Astrocyte of the hippocampus (primary cell): ENCODE measurements at regions not wholly inside any gene's neighbourhood (a gene's known extent, or its start where the extent isn't known, plus 50 kb on each side); places are given as distances from the start of the nearest gene placed in this dataset.
A peak's percentile ranks its signal among the peaks of the same experiment; 100 is the strongest.
"Not testable (repeated sequence)": the region's sequence is repeated elsewhere in the genome, so short reads cannot be mapped to it uniquely, and the experiment has no call there.

Experiments
- DNase-seq: peaks from one replicate; pipeline ENCODE4 v3.0.0; 2011; ENCODE audit warnings: low read depth, low spot score

DNA sequence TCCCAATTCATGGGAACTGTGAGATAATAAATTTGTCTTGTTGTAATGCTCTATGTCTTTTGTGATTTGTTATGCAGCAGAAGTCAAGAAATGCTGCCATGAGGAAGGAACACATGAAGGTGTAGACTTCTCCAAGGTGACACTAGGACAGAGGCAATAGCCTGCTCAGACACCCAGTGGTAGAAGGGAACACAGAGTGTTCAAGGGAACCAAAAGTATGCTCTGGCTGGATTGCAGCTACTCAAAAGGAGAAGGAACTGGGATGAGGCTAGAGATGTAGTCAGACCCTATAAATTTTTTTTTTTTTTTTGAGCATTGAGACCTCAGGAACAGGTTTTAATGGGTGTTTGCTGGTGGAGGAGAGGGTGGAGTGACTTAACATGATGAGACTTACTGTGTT is 232.5 kb downstream of the PARP8 start:
- no peak for DNase-seq

DNA sequence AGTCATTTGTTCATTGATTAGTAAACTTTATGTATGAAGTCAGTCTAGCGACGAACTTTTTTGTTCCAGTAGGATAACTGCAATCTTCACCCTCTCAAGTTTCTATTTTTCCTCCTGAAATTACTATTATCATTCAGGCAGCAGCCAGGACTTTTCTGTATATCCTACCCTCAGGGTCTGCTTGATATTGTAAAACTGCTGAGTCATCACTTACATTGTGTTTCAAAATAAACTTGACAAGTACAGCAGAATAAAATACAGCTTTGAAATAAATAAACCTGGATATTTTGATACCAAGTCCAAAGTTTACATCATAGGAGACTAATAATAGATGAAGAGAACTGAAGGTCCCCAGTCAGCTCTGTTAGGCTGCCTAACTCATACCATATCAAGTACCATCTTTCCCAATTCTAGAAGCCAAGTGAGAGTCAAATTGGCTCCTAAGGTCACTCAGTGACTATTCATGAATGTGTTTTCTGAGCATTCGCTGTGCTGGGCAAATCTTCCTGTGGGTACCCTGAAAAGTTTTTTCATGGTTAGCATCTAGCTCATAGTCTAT is 234.6 kb downstream of the PARP8 start:
- no peak for DNase-seq

DNA sequence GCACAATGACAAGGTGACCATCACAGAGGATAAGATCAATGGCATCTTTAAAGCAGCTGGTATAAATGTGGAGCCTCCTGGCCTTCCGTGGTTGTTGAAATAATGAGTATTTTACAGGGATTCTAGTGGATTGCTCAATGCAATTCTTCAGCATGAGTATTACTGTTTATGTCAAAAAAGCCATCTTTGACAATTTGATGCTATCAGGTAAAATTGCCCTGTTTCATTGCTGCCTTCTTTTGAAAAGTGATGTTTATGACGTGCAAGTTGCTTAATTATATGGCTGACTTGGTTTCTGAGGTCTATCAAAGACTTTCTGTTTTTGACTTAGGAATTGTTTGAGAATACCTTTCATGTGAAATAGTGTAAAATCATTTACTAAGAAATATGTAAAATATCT is 237.2 kb downstream of the PARP8 start:
- no peak for DNase-seq

DNA sequence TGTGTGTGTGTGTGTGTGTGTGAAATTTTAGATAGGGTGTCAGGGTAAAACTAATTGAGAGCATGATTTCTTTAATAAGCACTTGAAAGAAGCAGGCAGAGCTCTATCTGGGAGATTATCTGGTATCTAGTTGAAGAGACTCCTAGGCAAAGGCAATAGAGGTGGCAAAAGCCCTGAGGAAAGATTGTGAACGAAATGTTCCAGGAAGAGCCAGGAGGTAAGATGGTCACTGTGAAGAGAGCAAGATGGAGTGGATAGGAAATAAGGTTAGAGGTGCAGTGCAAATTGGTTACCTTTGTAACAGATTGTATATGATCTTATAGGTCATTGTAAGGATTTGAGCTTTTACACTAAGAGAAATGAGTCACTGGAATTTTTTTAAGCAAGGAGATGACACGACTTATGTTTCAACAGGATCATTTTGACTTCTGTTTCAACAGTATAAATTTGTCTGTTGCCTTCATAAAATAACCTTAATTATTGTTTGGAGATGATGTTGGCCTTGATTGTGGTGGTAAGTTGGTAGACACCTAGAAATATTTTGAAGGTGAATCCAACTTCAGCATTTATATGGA is 239.6 kb downstream of the PARP8 start:
- no peak for DNase-seq

DNA sequence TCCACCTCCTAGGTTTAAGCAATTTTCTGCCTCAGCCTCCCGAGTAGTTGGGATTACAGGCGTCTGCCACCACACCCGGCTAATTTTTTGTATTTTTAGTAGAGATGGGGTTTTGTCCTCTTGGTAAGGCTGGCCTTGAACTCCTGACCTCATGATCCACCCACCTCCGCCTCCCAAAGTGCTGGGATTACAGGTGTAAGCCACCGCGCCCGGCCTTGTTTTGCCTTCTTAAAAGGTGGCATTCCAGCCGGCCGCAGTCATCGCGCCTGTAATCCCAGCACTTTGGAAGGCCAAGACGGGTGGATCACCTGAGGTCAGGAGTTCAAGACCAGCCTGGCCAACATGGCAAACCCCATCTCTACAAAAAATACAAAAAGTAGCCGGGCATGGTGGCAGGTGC is 253.7 kb downstream of the PARP8 start:
- not testable (repeated sequence) for DNase-seq

DNA sequence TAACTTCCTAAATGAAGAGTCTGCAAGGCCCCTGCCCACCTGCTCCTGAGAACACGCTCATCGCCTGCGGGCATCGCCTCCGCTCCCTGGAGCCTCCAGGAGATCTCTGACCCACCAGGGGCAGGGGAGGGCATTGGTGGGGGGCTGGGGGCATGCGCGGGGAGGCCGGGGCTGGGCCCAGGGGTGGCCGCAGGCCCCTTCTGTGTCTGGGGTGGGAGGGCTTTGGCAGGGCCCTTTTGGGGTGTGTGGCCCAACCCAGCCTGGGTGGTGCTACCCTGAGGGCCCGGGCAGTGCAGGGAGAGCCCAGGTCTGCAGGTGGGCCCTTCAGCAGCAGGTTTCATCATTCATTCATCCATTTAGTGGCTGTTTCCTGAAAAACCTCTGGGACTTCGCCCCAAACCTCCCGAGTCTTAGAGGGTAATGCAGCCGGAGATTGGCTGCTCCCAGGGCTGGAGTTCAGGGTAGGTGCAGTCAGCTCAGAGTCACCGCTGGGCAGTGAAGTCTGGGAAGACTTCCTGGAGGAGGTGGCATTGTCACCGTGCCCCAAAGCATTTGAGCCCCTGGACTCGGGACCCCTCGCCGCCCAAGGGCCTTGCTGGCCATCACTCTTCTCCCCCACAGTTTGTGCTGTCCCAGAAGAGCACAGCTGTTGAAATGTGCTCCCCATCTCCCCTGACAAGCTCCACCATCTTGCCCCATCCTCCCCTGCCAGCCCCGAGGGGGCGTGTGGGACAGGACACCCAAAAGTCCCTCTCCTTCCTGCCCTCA is 255.1 kb downstream of the PARP8 start:
- no peak for DNase-seq

DNA sequence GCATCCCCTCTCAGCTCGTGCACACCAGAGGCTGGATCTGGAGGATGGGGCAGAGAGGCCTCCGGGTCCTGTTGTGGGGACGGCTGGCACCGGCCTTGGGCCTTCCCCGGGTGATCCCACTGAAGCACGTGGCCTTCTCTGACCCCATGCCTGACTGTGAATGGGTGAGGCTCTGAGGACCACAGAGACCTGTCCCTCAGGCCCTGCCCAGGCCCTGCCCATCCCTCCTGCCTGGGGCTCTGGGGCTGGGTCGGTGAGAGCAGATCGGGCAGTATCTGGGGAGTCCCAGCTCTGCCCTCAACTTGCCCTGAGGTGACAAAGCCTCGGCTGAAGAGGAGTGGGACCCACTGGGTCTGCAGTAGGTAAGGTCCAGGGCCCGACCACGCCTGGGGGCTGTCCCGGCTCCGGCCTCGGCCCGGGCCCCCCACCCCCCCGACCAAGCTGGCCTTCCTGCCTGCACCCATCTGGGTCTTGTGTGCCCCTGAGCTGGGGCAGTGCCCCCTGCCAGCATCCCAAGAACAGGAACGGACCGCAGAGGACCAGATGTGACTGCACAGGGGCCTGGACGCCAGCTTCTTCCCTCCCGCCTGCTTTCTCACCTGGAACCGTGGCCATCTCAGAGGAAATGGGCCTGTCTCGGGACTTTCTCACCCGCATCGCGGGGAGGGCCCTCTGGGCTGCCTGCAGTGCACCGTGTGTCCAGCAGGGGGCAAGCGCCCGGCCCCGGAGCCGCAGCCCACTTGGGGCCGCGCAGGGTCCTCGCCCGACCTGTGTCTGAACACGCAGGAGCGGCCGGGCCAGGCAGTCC is 255.9 kb downstream of the PARP8 start:
- DNase-seq = not testable (repeated sequence)

DNA sequence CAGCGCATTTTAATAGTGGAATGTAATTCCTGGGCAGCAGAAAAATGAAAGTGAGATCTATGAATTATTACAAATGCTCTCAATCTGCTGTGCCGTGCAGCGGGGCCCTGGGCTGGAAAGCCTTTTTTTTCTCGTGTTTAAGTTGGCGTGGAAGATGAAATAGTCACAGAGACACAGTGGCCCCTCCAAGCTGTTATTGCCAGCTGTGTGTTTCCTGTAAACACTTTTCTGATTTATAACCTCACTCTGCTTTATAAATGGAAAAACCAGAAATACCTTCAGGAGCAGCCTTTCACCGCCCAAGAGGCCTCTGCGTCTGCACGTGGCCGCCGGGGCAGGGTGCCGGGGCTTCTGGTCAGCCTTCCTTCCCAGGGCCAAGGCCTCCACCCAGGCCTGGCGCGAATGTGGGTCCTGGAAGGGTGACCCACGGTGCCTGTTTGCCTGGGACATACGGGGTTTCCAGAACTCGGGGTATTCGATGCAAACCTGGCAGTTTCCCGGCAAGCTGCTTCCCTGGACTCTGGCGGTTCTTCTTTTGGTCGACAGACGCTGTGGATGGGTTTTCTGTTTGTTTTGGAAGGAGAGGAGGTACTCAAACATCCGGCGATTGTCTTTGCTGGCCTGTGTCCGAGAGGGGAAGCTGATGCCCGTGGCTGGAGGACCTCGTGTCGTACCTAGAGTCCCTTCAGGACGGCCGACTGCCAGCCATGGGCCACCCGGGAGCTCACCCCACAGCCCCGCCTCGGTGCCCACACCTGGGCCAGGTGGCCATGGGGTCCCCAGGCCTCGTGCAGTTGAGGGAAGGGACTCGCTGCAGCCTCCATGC is 256.7 kb downstream of the PARP8 start:
- no peak for DNase-seq

DNA sequence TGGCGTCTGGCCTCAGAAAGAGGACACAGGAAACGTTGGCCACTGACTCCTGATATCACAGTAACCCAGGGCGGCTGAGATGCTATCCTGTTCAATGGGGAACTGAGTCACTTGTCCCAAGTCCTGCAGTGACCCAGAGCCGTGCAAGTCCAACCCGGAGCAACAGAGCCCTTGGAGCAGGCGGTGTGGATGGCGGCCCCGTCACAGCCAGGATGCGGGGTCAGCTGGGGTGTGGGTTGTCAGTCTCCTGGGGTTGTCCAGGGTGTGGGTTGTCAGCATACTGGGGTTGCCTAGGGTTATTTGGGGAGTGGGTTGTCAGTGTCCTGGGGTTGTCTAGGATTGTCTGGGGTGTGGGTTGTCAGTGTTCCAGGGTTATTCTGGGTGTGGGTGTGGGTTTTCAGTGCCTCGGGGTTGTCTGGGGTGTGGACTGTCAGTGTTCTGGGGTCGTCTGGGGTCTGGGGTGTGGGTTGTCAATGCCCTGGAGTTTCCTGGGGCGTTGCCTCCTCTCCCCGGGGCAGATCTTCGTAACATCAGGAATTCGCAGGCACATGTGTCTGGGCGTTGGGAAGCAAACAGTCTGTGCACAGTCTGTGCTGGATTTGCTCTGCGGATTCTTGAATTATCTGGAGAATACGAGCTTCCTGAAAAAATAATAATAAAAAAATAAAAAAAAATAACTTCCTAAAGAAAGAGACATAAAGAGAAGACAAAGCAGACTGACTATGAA is 257.5 kb downstream of the PARP8 start:
- no peak for DNase-seq

DNA sequence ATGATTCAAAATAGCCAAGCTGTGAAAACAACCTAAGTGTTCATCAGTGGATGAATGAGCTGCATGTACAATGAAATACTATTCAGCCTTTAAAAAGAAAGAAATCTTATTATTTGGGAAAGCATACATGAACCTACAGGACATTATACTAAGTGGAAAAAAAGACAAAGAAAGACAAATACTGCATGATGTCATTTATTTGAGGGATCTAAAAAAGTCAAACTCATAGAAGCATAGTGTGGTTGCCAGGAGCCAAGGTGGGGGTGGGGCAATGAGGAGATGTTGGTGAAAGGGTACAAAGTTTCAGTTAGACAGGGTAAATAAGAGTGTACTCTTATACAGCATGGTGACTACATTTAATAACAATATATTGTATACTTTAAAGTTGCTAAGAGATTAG is 261.5 kb downstream of the PARP8 start:
- DNase-seq = no peak

DNA sequence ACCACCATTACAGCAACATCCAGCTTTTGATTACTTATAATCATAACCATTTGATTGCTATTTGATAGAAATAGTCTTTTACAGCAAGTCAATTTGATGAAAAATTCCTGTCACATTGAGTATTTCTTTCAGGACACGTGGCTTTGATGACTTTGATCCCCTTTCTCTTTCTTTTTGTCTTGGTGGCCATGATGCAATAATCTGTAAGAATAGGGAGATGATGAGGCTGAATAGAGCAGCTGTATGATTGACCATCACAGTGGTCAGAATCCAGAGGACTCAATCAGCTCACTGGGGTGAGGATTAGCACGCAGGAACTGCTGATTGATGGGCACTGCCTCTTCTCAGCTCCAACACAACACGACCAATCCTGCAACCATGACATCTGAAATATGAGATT is 262.7 kb downstream of the PARP8 start:
- no peak for DNase-seq

DNA sequence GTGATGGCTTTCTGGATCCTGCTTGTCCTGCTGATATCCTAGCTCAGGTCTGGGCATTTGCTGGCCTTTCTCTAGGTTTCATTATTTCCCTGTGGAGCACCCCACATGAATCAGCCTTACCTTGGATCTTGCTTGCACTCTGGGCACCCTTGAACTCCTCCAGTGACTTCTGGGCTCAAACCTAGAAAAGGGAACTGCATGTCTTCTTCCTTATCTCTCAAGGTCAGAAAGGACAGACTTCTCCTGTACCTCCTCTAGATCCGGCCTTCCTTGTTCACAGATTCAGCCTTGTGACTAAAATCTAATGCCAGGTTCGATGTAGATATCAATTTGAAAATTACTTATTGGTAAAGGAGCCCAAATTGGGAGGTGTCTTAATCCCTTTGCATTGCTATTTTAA is 267.9 kb downstream of the PARP8 start:
- DNase-seq = no peak

DNA sequence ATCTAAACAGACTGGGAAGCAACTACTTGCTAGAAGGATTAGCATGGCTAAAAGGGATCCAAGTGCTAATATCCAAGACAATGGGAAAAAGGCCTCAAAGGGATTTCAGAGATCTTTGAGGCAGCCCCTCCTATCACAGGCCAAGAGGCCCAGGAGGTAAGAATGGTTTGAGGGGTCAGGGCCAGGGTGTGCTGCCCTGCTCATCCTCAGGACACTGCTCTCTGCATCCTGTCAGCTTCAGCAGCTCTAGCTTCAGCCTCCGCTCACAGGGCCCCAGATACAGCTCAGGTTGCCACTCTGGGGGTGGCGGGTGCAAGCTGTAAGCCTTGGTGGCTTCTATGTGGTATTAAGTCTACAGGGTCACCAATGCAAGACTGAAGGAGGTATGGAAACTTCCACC is 278.7 kb downstream of the PARP8 start:
- no peak for DNase-seq

DNA sequence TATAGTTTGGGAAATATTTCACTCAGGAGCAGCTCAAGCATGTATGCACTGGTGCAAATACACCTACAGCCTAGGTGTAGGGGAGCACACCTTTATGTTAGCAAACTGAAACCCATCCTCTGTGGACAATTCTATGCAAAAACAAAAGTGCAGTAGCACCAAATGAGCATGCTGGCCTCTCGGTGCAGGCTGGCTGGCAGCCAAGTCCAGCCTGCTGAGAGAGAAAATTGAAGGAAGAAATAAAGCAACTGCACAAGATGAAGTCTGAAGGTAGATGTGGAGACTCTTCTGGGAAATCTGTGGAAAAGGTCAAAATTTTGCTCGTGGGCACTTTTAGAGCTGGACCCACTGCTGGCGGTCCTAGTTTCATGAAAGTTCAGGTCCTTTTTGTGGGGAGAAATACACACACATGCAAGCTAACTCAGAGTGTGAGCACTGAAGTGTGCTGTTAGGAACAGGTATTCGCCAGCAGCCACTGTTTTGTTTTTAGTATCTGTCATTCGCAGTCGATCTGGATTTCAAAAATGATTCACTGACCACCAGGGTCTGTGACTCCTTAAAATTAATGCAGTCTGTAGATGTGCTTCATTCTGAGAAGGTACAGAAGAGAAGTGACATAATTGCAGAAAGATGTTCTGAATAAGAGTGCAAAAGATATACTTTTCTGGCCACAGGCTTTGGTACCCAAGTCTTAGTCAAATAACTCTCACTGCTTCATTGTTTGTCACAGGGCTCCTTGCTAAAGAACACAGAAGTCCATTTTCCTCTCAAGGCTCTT is 281.7 kb downstream of the PARP8 start:
- DNase-seq = no peak

DNA sequence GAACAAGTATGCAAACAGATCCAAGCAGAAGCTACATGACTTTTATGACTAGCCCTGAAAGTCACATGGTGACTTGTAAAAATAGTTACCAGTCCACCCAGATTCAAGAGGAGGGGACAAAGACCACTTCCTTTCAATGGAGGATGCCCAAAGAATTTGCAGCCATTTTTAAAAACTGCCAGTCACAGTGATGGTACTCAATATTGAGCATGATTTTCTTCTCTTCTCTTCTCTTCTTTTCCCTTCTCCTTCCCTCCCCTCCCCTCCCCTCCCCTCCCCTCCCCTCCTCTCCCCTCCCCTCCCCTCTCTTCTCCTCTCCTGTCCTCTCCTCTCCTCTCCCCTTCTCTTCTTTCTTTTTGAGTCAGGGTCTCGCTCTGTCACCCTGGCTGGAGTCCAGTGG is 286.9 kb downstream of the PARP8 start:
- no peak for DNase-seq

DNA sequence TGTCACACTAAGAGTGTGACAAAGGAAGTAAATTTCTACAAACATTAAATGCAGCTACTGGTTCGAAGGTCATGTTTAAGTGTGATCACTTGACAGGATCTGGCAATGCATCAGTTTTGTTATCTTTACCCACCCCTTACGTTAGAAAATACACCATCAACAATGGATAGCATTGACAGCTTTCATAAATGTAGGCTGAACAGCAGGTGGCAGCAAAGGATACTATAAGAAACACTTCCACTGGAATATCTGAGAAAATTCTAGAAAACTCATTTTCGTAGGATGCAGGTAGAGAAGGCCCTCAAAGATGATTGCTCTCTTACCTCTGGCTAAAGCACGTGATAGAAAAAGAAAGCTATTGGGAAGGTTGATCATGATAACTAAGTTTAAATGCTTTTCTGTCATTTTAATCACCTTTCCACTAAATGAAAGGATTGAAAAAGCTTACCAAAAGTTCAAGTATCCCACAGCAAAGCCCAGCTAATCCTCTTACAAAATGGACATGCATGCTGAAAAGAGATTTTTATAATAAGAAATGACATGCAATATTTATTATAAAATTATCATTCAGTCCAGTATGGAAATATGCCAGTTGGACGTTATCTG is 292.5 kb downstream of the PARP8 start:
- peak; percentile 57 for DNase-seq

DNA sequence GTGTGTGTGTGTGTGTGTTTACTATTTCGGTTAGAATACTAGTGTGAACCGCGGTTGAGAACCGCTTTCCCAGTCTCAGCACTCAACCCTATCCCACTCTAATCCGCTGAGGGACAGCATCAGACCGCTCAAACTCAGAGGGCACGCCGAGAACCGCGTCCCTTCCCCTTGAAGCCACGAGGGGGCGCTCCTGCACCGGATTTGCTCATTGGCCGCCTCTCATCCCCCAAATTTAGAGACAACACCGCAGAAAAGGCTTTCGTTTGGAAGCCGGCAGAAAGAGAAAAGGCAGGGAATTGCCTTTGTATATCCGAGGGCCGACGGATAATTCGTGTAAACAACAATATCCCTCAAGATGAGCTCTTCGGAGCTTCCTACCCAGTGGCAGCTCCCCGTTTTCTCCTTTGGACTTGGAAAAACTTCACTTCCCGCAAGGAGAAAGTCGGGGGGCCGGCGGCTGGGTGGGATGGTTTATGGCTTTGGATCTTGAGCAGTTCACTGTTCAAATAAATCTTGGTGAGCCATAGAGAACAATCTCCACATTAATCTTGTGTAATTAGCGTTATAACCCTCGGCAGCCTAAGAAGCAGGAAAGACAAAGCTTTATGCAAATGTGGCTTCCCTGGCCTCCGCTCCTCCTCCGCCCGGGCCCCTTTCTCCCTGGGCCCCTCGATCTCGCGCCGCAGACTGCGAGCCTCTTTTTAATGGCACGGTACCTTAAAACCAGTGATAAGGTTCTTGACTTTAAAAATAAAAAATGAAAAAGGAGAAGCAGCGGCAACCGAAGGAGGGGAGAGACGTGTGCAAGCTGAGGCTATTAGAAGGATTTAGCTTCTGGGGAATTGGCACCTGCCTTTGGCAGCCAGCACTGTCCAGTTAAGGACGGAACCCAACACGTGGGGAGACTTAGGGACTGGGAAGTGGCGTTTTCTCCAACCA is 296.8 kb downstream of the PARP8 start:
- peak; percentile 78 for DNase-seq

DNA sequence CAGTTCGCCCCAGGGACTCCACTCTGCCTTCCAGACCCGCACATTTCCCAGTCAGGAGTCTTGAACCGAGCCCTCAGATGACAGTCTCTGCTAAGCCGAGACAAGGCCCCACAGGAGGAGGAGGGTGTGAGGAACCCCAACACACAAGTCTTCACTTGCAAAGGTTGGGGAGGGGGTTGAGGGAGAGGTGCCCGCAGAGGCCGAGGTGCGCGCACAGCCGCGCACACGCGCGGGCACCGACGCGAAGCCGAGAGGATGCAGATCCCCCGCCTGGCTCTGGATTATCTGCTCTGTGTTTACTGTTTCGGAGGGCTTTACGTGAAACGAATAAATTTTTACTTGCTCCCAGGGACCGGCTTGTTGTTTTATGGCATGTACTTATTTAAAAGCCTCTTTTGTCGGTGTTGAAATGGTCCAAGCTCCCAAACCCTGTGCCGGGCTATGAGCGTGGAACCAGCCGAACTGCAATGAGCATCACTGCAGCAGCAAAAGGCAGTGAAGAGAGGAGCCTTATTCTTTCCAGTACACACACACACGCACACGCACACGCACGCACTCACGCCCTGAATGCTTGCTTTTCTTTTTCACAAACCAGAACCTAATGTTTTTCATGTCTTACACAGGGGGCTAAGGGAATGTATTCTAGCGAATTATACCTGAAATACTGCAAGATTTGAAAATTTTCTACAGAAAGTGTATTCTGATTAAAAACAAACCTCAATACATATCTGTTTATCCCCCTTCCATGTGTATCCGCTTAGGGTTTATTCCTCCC is 297.7 kb downstream of the PARP8 start:
- DNase-seq = no peak
